A673 (cell line): ENCODE measurements at regions not wholly inside any gene's neighbourhood (a gene's known extent, or its start where the extent isn't known, plus 50 kb on each side); places are given as distances from the start of the nearest gene placed in this dataset.

Source experiments
- BruUV-seq: library from RNA; stranded (reverse); fragments of 400-500 nt; replicated peaks from 2 replicates; lab custom pipeline; 2021; lab: Mats Ljungman, UMichigan
- CTCF ChIA-PET: fragments of 300-600 bp; sonication (Branson Sonifier 250); formaldehyde crosslinking; loops from one replicate; lab custom pipeline; 2022; ENCODE audit warnings: antibody characterized with exemption; lab: Charles Lee
- POLR2A ChIA-PET: fragments of 300-600 bp; sonication (Branson Sonifier 250); formaldehyde crosslinking; loops from one replicate; lab custom pipeline; 2022; ENCODE audit warnings: antibody characterized with exemption; ENCODE audit not compliant: low non-redundant PET; lab: Charles Lee
- DNase-seq: peaks from one replicate; pipeline ENCODE4 v3.0.0-alpha.2; 2015; ENCODE audit warnings: low spot score
- H3K27ac ChIP-seq: fragments of 200-600 bp; sonication (generic); 2 replicates; pipeline ENCODE4 v1.5.1; 2016; ENCODE audit warnings: mixed run types, low read depth, mild to moderate bottlenecking, mixed read lengths, antibody characterized with exemption, low read length; ENCODE audit not compliant: poor library complexity, severe bottlenecking
- H3K27me3 ChIP-seq: fragments of 200-600 bp; sonication (generic); replicated peaks from 2 replicates; pipeline ENCODE4 v1.6.1; 2017; ENCODE audit warnings: mixed run types, low read depth, mild to moderate bottlenecking, mixed read lengths, antibody characterized with exemption, low read length; ENCODE audit not compliant: insufficient read depth, poor library complexity
- H3K36me3 ChIP-seq: fragments of 200-600 bp; sonication (generic); 2 replicates; pipeline ENCODE4 v1.6.1; 2016; ENCODE audit warnings: mixed run types, mild to moderate bottlenecking, mixed read lengths, antibody characterized with exemption, low read length; ENCODE audit not compliant: insufficient read depth, poor library complexity, severe bottlenecking
- H3K4me1 ChIP-seq: fragments of 200-600 bp; sonication (generic); 2 replicates; pipeline ENCODE4 v1.6.1; 2017; ENCODE audit warnings: mixed run types, mild to moderate bottlenecking, mixed read lengths, antibody characterized with exemption, low read length; ENCODE audit not compliant: insufficient read depth, poor library complexity, severe bottlenecking
- H3K4me3 ChIP-seq: fragments of 200-600 bp; sonication (generic); 2 replicates; pipeline ENCODE4 v1.5.1; 2016; ENCODE audit warnings: low read depth, mixed run types, mild to moderate bottlenecking, mixed read lengths, low read length; ENCODE audit not compliant: poor library complexity, severe bottlenecking
- H3K9me3 ChIP-seq: fragments of 200-600 bp; sonication (generic); 2 replicates; pipeline ENCODE4 v1.6.1; 2016; ENCODE audit warnings: mixed run types, low read depth, mild to moderate bottlenecking, mixed read lengths, antibody characterized with exemption, low read length; ENCODE audit not compliant: poor library complexity, severe bottlenecking
- EZH2 ChIP-seq: fragments of 200-600 bp; sonication (generic); IDR thresholded peaks from 2 replicates; pipeline ENCODE4 v1.6.1; 2017; ENCODE audit warnings: borderline replicate concordance, low read depth, mild to moderate bottlenecking, mixed read lengths, antibody characterized with exemption, low read length; ENCODE audit not compliant: poor library complexity, severe bottlenecking
- intact Hi-C: fragments of 100-400 bp; cut with micrococcal nuclease; formaldehyde crosslinking; loops from one replicate; pipeline ENCODE4 v1.10.0; 2022; ENCODE audit not compliant: unreplicated experiment
- TF ChIP-seq, protein P1 (sequence below): fragments of 300-800, 200-600 bp; sonication (generic); conservative IDR thresholded peaks from 2 replicates; pipeline ENCODE4 v1.5.1; 2017; ENCODE audit warnings: low read depth, mild to moderate bottlenecking, antibody characterized with exemption, low read length, moderate library complexity, mixed read lengths

- no peaks in the 10 kb centered on the region for H3K27me3 ChIP-seq
- CTCF ChIA-PET: no interaction called here
- H3K36me3 ChIP-seq: no peaks in the 10 kb centered on the region
- TF ChIP-seq EZH2: no peak
- TF ChIP-seq, protein P1, sequence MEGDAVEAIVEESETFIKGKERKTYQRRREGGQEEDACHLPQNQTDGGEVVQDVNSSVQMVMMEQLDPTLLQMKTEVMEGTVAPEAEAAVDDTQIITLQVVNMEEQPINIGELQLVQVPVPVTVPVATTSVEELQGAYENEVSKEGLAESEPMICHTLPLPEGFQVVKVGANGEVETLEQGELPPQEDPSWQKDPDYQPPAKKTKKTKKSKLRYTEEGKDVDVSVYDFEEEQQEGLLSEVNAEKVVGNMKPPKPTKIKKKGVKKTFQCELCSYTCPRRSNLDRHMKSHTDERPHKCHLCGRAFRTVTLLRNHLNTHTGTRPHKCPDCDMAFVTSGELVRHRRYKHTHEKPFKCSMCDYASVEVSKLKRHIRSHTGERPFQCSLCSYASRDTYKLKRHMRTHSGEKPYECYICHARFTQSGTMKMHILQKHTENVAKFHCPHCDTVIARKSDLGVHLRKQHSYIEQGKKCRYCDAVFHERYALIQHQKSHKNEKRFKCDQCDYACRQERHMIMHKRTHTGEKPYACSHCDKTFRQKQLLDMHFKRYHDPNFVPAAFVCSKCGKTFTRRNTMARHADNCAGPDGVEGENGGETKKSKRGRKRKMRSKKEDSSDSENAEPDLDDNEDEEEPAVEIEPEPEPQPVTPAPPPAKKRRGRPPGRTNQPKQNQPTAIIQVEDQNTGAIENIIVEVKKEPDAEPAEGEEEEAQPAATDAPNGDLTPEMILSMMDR: no peak
- POLR2A ChIA-PET: no interaction called here
- no peak overlapping the region for H3K4me3 ChIP-seq
- no TSS peak for BruUV-seq
- DNase-seq: peak; percentile 34
- no peaks in the 10 kb centered on the region for H3K9me3 ChIP-seq
- H3K4me1 ChIP-seq: no peaks in the 10 kb centered on the region
- intact Hi-C loops: no loop called here
- no peak overlapping the region for H3K27ac ChIP-seq
These were observed 120.9 kb upstream of the SMIM21 start for GRCh38 chr18:75548353-75548905.

DNA sequence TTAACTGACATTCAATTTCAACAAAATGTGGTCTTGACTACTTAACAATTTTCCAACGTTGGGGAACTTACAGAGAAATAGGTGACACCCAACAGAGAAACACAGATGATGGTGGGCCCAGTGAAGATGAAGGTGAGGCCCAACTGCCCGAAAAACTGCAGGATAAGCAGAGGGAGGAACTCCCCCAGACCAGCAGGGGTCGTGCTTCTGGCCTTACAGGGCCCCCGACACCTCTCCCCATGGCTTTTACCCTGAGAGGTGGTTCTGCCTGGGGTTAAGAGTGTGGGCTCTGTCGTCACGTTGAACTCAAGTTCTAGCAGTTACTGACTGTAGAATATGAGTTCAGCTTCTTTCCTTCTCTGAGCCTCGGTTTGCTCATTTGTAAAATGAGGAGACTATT, 119.5 kb upstream of the SMIM21 start:
- ChIA-PET CTCF (no interaction called here), POLR2A (no interaction called here)
- TF ChIP-seq, protein P1: 0 out of 2 replicates have a peak, but pooled peaks have one; percentile 16
- TF ChIP-seq EZH2: no peak
- H3K9me3 ChIP-seq: no peaks in the 10 kb centered on the region
- DNase-seq: no peak
- H3K4me1 ChIP-seq: no peaks in the 10 kb centered on the region
- intact Hi-C loops: no loop called here
- H3K27me3 ChIP-seq: no peaks in the 10 kb centered on the region
- no peak overlapping the region for H3K27ac ChIP-seq
- H3K36me3 ChIP-seq: no peaks in the 10 kb centered on the region
- H3K4me3 ChIP-seq: no peak overlapping the region
- no TSS peak for BruUV-seq

DNA sequence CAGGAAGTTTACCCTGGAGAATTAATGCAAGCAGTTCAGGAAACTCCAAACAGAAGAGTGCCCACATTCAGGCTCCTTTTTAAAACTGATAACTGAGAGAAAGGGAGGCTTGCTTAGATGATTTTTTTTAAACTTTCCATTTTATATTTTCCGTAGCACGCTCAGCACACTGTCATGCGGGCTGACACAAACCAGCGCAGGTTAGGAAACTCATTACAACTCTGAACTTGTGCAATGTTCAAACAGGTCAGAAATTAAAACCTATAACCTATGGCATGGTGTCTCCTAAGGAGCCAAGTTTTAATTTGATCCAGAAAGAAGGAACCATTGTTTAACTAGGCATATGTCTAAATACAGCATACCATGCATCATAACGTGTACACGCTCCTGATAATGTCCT, 117.7 kb upstream of the SMIM21 start:
- ChIA-PET CTCF (no interaction called here), POLR2A (no interaction called here)
- TF ChIP-seq, protein P1: no peak
- no peak for TF ChIP-seq EZH2
- DNase-seq: no peak
- Histone ChIP-seq H3K9me3 (no peaks in the 10 kb centered on the region), H3K27me3 (no peaks in the 10 kb centered on the region), H3K27ac (no peak overlapping the region), H3K4me3 (no peak overlapping the region), H3K36me3 (no peaks in the 10 kb centered on the region), H3K4me1 (no peaks in the 10 kb centered on the region)
- no TSS peak for BruUV-seq
- intact Hi-C loops: no loop called here
